Upper lobe of left lung (tissue), 4 donors: ENCODE measurements at regions not wholly inside any gene's neighbourhood (a gene's known extent, or its start where the extent isn't known, plus 50 kb on each side); places are given as distances from the start of the nearest gene placed in this dataset.

ENCODE experiments used
- EP300 ChIP-seq, 4 donors: sonication (generic); formaldehyde crosslinking; IDR thresholded peaks; one replicate each; pipeline ENCODE4 v1.5.1; 2017; ENCODE audit warnings: antibody characterized with exemption in 4 of 4, control low read depth in 2 of 4
- POLR2A ChIP-seq, 4 donors: fragments of 450-650 bp; IDR thresholded peaks; one replicate each; pipeline ENCODE4 v1.5.1; 2016 to 2017; ENCODE audit warnings: antibody characterized with exemption in 4 of 4, mild to moderate bottlenecking in 2 of 4
- POLR2AphosphoS5 ChIP-seq, 2 donors: sonication (generic); formaldehyde crosslinking; IDR thresholded peaks; one replicate each; pipeline ENCODE4 v1.5.1; 2017; ENCODE audit warnings: antibody characterized with exemption in 2 of 2
- TF ChIP-seq, protein P1 (sequence below), 6 experiments: fragments of 450-650 bp in 4 of 6; fragments of 200-600 bp in 2 of 6; sonication (generic) in 2 of 6; IDR thresholded peaks; one replicate each; pipeline ENCODE4 v1.5.1; 2016 to 2019; ENCODE audit warnings: antibody characterized with exemption in 6 of 6

DNA sequence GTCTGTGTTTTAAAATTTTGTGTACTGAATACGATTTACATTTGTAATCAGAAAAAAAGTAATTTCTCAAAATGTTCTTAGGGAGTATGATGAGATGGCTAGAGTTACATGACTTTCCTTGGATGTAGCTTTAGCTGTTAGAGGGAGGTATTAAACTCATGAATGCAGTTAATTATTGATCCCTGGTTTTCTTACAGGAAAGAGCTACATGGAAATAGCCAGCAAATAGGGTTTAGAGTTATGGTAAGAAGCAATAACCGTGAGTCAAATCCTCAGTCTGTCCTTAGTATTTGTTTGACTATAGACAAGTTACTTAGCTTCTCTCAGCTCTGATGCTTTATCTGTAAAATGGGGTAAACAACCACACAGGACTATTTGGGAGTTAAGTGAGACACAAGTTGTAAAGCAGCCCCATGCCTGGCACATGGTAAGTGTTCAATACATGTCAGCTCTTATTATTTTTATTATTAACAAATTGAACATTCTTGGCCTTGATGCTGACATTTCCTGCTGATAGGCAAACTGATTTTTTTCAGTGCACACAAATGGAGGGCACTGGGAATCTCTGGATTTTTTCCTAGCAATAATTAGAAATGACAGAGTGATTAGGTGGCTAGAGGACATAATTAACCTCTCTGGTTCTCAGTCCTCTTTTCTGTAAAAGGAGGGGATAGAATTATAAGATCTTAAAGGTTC, 204.5 kb upstream of the PHYHIPL start:
- TF ChIP-seq, protein P1, sequence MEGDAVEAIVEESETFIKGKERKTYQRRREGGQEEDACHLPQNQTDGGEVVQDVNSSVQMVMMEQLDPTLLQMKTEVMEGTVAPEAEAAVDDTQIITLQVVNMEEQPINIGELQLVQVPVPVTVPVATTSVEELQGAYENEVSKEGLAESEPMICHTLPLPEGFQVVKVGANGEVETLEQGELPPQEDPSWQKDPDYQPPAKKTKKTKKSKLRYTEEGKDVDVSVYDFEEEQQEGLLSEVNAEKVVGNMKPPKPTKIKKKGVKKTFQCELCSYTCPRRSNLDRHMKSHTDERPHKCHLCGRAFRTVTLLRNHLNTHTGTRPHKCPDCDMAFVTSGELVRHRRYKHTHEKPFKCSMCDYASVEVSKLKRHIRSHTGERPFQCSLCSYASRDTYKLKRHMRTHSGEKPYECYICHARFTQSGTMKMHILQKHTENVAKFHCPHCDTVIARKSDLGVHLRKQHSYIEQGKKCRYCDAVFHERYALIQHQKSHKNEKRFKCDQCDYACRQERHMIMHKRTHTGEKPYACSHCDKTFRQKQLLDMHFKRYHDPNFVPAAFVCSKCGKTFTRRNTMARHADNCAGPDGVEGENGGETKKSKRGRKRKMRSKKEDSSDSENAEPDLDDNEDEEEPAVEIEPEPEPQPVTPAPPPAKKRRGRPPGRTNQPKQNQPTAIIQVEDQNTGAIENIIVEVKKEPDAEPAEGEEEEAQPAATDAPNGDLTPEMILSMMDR (IDR thresholded peaks at IDR 0.05) = no peak
- no peak for TF ChIP-seq POLR2A (IDR thresholded peaks at IDR 0.05)
- TF ChIP-seq POLR2AphosphoS5 (IDR thresholded peaks at IDR 0.05) = no peak
- TF ChIP-seq EP300 (IDR thresholded peaks at IDR 0.05) = no peak
